ENCODE measurements at regions not wholly inside any gene's neighbourhood (a gene's known extent, or its start where the extent isn't known, plus 50 kb on each side); places are given as distances from the start of the nearest gene placed in this dataset.

DNA sequence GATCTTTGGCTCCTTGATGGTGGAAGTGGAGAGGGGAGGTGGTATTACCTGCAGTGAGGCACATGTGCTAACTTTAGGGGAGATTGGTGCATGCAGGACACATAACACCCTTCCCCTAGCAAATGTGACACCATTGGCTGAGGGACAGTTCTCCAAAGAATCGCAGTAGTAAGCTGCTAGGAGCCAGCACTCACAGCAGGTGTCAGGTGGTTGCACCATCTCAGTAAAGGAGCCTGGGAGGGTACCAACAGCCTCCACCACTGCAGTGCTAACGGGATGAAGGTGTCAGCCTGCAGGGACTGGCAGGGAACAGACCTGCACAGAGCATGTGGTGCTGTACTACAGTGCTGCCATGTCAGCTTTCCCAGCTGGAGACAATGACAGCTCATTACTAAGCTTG is 127.3 kb upstream of the PIEZO2 start:
- Histone ChIP-seq H3K27me3 (replicated peaks in 1 of 7) (no peaks in the 10 kb centered on the region), H3K4me3 (no peak overlapping the region), H3K27ac (no peak overlapping the region), H3K4me1 (peaks cover 0 to 9% (median 3%) of the 10 kb centered on the region in 6 donors), H3K9me3 (peaks cover 0 to 12% (median 0%) of the 10 kb centered on the region in 8 donors), H3K36me3 (no peaks in the 10 kb centered on the region)
- intact Hi-C loops (cut with DNase I; ENCODE audit: low total_unique reads) = no loop called here
- TF ChIP-seq, protein P1, sequence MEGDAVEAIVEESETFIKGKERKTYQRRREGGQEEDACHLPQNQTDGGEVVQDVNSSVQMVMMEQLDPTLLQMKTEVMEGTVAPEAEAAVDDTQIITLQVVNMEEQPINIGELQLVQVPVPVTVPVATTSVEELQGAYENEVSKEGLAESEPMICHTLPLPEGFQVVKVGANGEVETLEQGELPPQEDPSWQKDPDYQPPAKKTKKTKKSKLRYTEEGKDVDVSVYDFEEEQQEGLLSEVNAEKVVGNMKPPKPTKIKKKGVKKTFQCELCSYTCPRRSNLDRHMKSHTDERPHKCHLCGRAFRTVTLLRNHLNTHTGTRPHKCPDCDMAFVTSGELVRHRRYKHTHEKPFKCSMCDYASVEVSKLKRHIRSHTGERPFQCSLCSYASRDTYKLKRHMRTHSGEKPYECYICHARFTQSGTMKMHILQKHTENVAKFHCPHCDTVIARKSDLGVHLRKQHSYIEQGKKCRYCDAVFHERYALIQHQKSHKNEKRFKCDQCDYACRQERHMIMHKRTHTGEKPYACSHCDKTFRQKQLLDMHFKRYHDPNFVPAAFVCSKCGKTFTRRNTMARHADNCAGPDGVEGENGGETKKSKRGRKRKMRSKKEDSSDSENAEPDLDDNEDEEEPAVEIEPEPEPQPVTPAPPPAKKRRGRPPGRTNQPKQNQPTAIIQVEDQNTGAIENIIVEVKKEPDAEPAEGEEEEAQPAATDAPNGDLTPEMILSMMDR (IDR thresholded peaks at IDR 0.05 in 8 of 11, conservative IDR thresholded peaks at IDR 0.05 in 3 of 11) = no peak
- no peak for TF ChIP-seq POLR2AphosphoS5 (IDR thresholded peaks at IDR 0.05)
- TF ChIP-seq POLR2A (IDR thresholded peaks at IDR 0.05) = no peak
- DNase-seq = no peak
- 74 to 100% (median 86%) methylated on average over 2 of the region's 2 CpGs for WGBS, 5 donors

DNA sequence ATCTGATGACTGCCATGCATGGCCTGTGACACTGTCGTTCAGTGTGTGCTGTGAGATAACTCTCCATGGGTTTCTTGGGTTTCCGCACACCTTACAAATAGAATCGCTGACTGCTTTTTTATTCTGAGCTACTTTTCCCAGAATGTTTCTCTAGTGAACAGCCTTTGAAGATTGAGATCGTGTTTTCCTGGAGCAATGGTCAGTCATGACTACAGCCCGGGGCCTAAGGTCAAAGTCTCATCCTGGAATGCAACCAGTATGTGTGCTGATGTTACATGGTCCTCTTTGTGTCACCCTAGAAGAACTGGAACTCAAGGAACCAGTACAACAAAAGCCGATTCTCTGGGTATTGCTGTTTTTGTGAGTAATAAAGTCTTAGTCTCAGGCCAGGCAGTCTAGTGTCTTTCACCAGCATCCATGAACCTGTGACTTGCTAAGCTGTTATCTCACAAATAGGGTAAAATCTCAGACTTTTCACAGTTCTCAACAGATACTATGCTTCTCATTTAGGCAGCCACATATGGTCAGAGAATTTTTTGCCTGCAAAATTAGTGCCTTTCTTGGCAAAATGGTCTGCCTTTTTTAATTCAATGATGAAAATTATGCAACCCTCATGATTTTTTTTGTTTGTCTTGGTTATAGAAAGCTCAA is 124.9 kb upstream of the PIEZO2 start:
- WGBS, 5 donors = 93 to 97% (median 94%) methylated on average over 6 of the region's 6 CpGs
- H3K9me3 ChIP-seq = no peaks in the 10 kb centered on the region
- DNase-seq = no peak
- no peak overlapping the region for H3K27ac ChIP-seq
- intact Hi-C loops (cut with DNase I; ENCODE audit: low total_unique reads) = no loop called here
- H3K4me3 ChIP-seq = no peak overlapping the region
- H3K4me1 ChIP-seq = peaks cover 0 to 10% (median 4%) of the 10 kb centered on the region in 6 donors
- no peaks in the 10 kb centered on the region for H3K36me3 ChIP-seq
- TF ChIP-seq POLR2A (IDR thresholded peaks at IDR 0.05) = no peak
- no peak for TF ChIP-seq POLR2AphosphoS5 (IDR thresholded peaks at IDR 0.05)
- TF ChIP-seq, protein P1 (IDR thresholded peaks at IDR 0.05 in 8 of 11, conservative IDR thresholded peaks at IDR 0.05 in 3 of 11) = no peak
- no peaks in the 10 kb centered on the region for H3K27me3 ChIP-seq (replicated peaks in 1 of 7)

DNA sequence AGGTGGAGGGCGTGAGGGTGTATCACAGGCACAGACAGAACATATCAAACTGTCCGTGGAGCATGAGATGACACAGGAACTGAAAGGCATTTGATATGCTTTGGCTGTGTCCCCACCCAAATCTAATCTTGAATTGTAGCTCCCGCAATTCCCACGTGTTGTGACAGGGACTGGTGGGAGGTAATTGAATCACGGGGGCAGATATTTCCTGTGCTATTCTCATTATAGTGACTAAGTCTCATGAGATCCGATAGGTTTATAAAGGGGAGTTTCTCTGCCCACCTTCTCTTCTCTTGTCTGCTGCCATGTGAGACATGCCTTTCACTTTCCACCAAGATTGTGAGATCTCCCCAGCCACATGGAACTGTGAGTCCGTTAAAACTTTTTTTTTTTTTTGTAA is 123.1 kb upstream of the PIEZO2 start:
- intact Hi-C loops (cut with DNase I; ENCODE audit: low total_unique reads) = no loop called here
- DNase-seq = no peak
- Histone ChIP-seq H3K27me3 (replicated peaks in 1 of 7) (no peaks in the 10 kb centered on the region), H3K4me3 (no peak overlapping the region), H3K27ac (no peak overlapping the region), H3K9me3 (no peaks in the 10 kb centered on the region), H3K4me1 (peaks cover 0 to 10% (median 4%) of the 10 kb centered on the region in 6 donors), H3K36me3 (no peaks in the 10 kb centered on the region)
- no peak for TF ChIP-seq POLR2A (IDR thresholded peaks at IDR 0.05)
- TF ChIP-seq POLR2AphosphoS5 (IDR thresholded peaks at IDR 0.05) = no peak
- TF ChIP-seq, protein P1 (IDR thresholded peaks at IDR 0.05 in 8 of 11, conservative IDR thresholded peaks at IDR 0.05 in 3 of 11) = no peak
- WGBS, 5 donors = 56 to 66% (median 64%) methylated on average over 7 of the region's 7 CpGs

DNA sequence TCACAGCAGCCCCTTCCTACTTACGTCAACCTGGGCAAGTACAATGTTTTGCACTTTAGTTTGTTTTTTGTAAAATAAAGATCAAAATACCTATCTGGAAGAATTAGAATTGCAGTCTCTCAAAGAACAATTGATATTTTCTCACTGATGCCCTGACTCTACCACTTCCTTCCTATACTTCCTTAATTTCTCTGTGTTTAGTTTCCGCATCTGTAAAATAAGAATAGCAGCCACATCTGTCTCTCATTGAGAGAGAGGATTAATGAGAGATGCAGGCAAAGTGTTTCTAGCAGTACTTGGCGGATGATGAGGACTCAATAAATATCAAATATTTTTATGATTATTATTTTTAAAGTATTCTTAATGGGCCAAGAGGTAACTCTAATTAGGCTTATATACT is 122.6 kb upstream of the PIEZO2 start:
- Histone ChIP-seq H3K27ac (no peak overlapping the region), H3K4me1 (peaks cover 0 to 10% (median 4%) of the 10 kb centered on the region in 6 donors), H3K27me3 (replicated peaks in 1 of 7) (no peaks in the 10 kb centered on the region), H3K4me3 (no peak overlapping the region), H3K36me3 (no peaks in the 10 kb centered on the region), H3K9me3 (no peaks in the 10 kb centered on the region)
- TF ChIP-seq, protein P1 (IDR thresholded peaks at IDR 0.05 in 8 of 11, conservative IDR thresholded peaks at IDR 0.05 in 3 of 11) = no peak
- TF ChIP-seq POLR2A (IDR thresholded peaks at IDR 0.05) (no peak), POLR2AphosphoS5 (IDR thresholded peaks at IDR 0.05) (no peak)
- 11 to 23% (median 18%) methylated on average over 3 of the region's 3 CpGs for WGBS, 5 donors
- intact Hi-C loops (cut with DNase I; ENCODE audit: low total_unique reads) = no loop called here
- DNase-seq = no peak
